DOHH2 (cell line): ENCODE measurements at regions not wholly inside any gene's neighbourhood (a gene's known extent, or its start where the extent isn't known, plus 50 kb on each side); places are given as distances from the start of the nearest gene placed in this dataset.

ENCODE experiments used
- H3F3A ChIP-seq: fragments of 200-600 bp; sonication (generic), shearing (Covaris generic); 2 replicates; pipeline ENCODE4 v1.6.0; 2016; ENCODE audit warnings: antibody characterized with exemption, mild to moderate bottlenecking; ENCODE audit not compliant: control insufficient read depth, insufficient read depth
- H3K27ac ChIP-seq: fragments of 200-600 bp; sonication (generic); 2 replicates; pipeline ENCODE4 v1.5.1; 2014; ENCODE audit warnings: low read depth, mild to moderate bottlenecking, low read length, moderate library complexity
- H3K27me3 ChIP-seq: fragments of 200-600 bp; sonication (generic); 2 replicates; pipeline ENCODE4 v1.6.1; 2014; ENCODE audit warnings: mild to moderate bottlenecking, low read length, mixed read lengths; ENCODE audit not compliant: control insufficient read depth
- H3K36me3 ChIP-seq: fragments of 200-600 bp; sonication (generic); 2 replicates; pipeline ENCODE4 v1.6.1; 2014; ENCODE audit warnings: mild to moderate bottlenecking, low read length, moderate library complexity, mixed read lengths; ENCODE audit not compliant: control insufficient read depth
- H3K4me1 ChIP-seq: fragments of 200-600 bp; sonication (generic); 2 replicates; pipeline ENCODE4 v1.6.1; 2014; ENCODE audit warnings: mild to moderate bottlenecking, low read length, mixed read lengths; ENCODE audit not compliant: control insufficient read depth
- H3K4me2 ChIP-seq: fragments of 200-600 bp; sonication (generic); 2 replicates; pipeline ENCODE4 v1.6.0; 2014; ENCODE audit warnings: mild to moderate bottlenecking, low read length, moderate library complexity
- H3K4me3 ChIP-seq: fragments of 200-600 bp; sonication (generic); 2 replicates; pipeline ENCODE4 v1.5.1; 2014; ENCODE audit warnings: mild to moderate bottlenecking, low read length, mixed read lengths
- H3K79me2 ChIP-seq: fragments of 200-600 bp; sonication (generic); 2 replicates; pipeline ENCODE4 v1.6.1; 2014; ENCODE audit warnings: mild to moderate bottlenecking, low read length, mixed read lengths; ENCODE audit not compliant: control insufficient read depth
- H3K9me2 ChIP-seq: fragments of 200-600 bp; sonication (generic); replicated peaks from 2 replicates; pipeline ENCODE4 v1.6.1; 2014; ENCODE audit warnings: mild to moderate bottlenecking, low read length, mixed read lengths; ENCODE audit not compliant: control insufficient read depth
- H3K9me3 ChIP-seq: fragments of 200-600 bp; sonication (generic); 2 replicates; pipeline ENCODE4 v1.6.1; 2014; ENCODE audit warnings: antibody characterized with exemption, low read length, mixed read lengths; ENCODE audit not compliant: control insufficient read depth, insufficient read depth
- H4K20me1 ChIP-seq: fragments of 200-600 bp; sonication (generic); 2 replicates; pipeline ENCODE4 v1.6.0; 2014; ENCODE audit warnings: low read depth, mild to moderate bottlenecking, antibody characterized with exemption, low read length, moderate library complexity; ENCODE audit not compliant: control insufficient read depth, insufficient read depth
- EZH2phosphoT487 ChIP-seq: fragments of 200-600 bp; sonication (generic); IDR thresholded peaks from 2 replicates; pipeline ENCODE4 v1.6.1; 2017; ENCODE audit warnings: borderline replicate concordance, mild to moderate bottlenecking, antibody characterized with exemption, low read length, moderate library complexity, mixed read lengths
- TF ChIP-seq, protein P1 (sequence below): fragments of 200-600 bp; sonication (generic); IDR thresholded peaks from one replicate; pipeline ENCODE4 v1.5.1; 2014; ENCODE audit warnings: antibody characterized with exemption, mild to moderate bottlenecking, low read depth, low read length; ENCODE audit not compliant: poor library complexity, severe bottlenecking

DNA sequence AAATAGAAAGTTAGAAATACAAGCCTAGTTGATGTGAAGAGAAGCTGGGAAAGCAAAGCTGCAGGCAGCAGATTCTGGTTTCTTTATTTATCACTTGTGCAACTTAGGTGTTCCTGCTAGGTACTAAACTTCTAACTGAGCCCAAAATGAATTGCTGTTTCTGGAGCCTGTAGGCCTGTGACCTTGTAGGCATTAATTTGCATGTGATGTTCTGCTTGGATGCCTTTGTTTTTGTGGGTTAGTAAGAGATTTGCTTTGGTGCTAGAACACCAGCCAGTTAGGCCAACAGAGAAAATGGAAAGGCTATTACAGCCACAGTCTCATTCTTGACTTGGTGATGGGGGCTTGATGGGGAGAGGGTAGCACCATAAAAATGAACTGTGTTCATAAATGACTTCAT lies 370.7 kb downstream of the PPP1R3A start:
- Histone ChIP-seq H3K4me1 (peaks cover 7% of the 10 kb centered on the region), H3K9me2 (no peaks in the 10 kb centered on the region), H3K9me3 (no peaks in the 10 kb centered on the region), H3K36me3 (no peaks in the 10 kb centered on the region), H3K27ac (no peak overlapping the region), H3F3A (no peaks in the 10 kb centered on the region), H3K79me2 (no peaks in the 10 kb centered on the region), H4K20me1 (no peaks in the 10 kb centered on the region), H3K27me3 (no peaks in the 10 kb centered on the region), H3K4me2 (no peak overlapping the region), H3K4me3 (no peak overlapping the region)
- TF ChIP-seq EZH2phosphoT487: no peak
- TF ChIP-seq, protein P1, sequence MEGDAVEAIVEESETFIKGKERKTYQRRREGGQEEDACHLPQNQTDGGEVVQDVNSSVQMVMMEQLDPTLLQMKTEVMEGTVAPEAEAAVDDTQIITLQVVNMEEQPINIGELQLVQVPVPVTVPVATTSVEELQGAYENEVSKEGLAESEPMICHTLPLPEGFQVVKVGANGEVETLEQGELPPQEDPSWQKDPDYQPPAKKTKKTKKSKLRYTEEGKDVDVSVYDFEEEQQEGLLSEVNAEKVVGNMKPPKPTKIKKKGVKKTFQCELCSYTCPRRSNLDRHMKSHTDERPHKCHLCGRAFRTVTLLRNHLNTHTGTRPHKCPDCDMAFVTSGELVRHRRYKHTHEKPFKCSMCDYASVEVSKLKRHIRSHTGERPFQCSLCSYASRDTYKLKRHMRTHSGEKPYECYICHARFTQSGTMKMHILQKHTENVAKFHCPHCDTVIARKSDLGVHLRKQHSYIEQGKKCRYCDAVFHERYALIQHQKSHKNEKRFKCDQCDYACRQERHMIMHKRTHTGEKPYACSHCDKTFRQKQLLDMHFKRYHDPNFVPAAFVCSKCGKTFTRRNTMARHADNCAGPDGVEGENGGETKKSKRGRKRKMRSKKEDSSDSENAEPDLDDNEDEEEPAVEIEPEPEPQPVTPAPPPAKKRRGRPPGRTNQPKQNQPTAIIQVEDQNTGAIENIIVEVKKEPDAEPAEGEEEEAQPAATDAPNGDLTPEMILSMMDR: no peak

DNA sequence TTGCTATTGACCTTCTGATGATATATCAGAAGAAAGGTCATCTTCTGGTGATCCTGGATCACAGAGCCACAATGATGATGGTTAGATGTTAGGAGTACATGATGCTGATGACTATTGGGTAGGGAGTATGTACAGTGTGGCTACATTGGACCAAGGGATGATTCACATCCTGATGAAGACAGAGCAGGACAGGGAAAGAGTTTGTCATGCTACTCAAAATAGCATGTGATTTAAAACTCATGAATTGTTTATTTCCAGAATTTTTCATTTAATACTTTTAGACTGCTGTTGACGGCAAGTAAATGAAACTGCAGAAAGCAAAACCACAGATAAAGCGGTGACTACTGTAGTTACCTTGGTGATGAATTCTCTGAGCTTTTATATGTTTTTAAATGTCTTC lies 397.3 kb downstream of the PPP1R3A start:
- H3K27me3 ChIP-seq: no peaks in the 10 kb centered on the region
- H3K4me2 ChIP-seq: no peak overlapping the region
- no peak for TF ChIP-seq EZH2phosphoT487
- no peaks in the 10 kb centered on the region for H3K9me3 ChIP-seq
- H3F3A ChIP-seq: no peaks in the 10 kb centered on the region
- H3K27ac ChIP-seq: no peak overlapping the region
- no peaks in the 10 kb centered on the region for H4K20me1 ChIP-seq
- no peak overlapping the region for H3K4me3 ChIP-seq
- H3K36me3 ChIP-seq: no peaks in the 10 kb centered on the region
- H3K79me2 ChIP-seq: no peaks in the 10 kb centered on the region
- H3K9me2 ChIP-seq: no peaks in the 10 kb centered on the region
- no peaks in the 10 kb centered on the region for H3K4me1 ChIP-seq

DNA sequence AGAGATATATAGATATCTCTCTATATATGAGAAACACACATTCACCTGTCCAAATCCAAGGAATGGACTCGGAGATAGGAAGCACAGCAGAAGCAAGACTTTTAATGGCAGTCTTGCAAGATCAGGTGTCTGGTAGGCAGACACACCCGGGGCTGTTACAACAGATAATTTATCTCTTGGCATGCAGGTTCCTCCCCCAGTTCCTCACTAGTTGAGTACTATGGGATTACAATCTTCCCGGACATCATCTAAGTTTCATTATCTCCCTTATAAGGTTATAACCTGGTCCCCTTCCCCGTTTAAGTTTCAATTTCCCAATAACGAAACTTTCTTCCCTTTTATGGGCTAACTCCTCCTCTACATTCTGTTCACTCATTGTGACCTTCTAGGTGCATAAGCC lies 399.3 kb downstream of the PPP1R3A start:
- H3K27ac ChIP-seq: no peak overlapping the region
- H4K20me1 ChIP-seq: no peaks in the 10 kb centered on the region
- H3K4me1 ChIP-seq: no peaks in the 10 kb centered on the region
- H3K36me3 ChIP-seq: no peaks in the 10 kb centered on the region
- H3K4me3 ChIP-seq: no peak overlapping the region
- no peaks in the 10 kb centered on the region for H3K9me2 ChIP-seq
- TF ChIP-seq, protein P1: no peak
- no peak for TF ChIP-seq EZH2phosphoT487
- H3K27me3 ChIP-seq: no peaks in the 10 kb centered on the region
- H3K79me2 ChIP-seq: no peaks in the 10 kb centered on the region
- H3F3A ChIP-seq: no peaks in the 10 kb centered on the region
- H3K4me2 ChIP-seq: no peak overlapping the region
- H3K9me3 ChIP-seq: no peaks in the 10 kb centered on the region

DNA sequence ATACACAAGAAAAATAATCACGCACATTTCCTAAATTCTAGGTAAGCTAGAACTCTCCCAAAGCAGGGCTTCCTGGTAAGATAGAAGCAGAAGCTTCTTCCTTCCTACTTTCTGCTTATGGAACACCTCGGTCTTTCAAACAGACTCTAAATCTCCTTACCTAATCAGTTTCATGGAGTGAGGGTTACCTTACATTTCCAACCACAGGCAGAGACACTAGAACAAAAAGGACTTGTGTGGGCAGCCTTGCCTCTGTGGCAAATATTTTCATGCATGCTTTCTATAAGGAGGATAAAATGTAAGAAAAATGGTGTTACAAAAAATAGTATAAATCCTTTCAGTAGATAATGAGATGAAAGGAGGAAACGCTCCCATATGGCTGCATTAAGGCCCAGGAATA lies 386.3 kb upstream of the SMIM30 start:
- Histone ChIP-seq H3K4me2 (no peak overlapping the region), H3K4me1 (no peaks in the 10 kb centered on the region), H3K4me3 (no peak overlapping the region), H3K27ac (no peak overlapping the region), H3K9me2 (no peaks in the 10 kb centered on the region), H3K79me2 (no peaks in the 10 kb centered on the region), H4K20me1 (no peaks in the 10 kb centered on the region), H3K27me3 (no peaks in the 10 kb centered on the region), H3K36me3 (no peaks in the 10 kb centered on the region), H3K9me3 (no peaks in the 10 kb centered on the region), H3F3A (no peaks in the 10 kb centered on the region)
- no peak for TF ChIP-seq EZH2phosphoT487
- TF ChIP-seq, protein P1: no peak
